Prostate gland (tissue), 2 donors: ENCODE measurements at regions not wholly inside any gene's neighbourhood (a gene's known extent, or its start where the extent isn't known, plus 50 kb on each side); places are given as distances from the start of the nearest gene placed in this dataset.

Experiments used
- DNase-seq: peaks from one replicate; pipeline ENCODE4 v3.0.0-alpha.2; 2019; ENCODE audit warnings: low spot score
- H3K27ac ChIP-seq, 2 donors: fragments of 200-600 bp; sonication (generic); 2 replicates each; pipeline ENCODE4 v1.5.1; 2017 to 2019
- H3K27me3 ChIP-seq: fragments of 200-600 bp; sonication (generic); replicated peaks from 2 replicates; pipeline ENCODE4 v1.5.1; 2019; ENCODE audit not compliant: insufficient read depth
- H3K36me3 ChIP-seq, 2 donors: fragments of 200-600 bp; sonication (generic); 1 replicate in 1 of 2; 2 replicates in 1 of 2; pipeline versions ENCODE4 v1.5.1 to v1.8.1; 2017 to 2019
- H3K4me1 ChIP-seq: fragments of 200-600 bp; sonication (generic); replicated peaks from 2 replicates; pipeline ENCODE4 v1.5.1; 2019
- H3K4me3 ChIP-seq, 2 donors: fragments of 200-600 bp; sonication (generic); 2 replicates each; pipeline ENCODE4 v1.5.1; 2017 to 2019
- H3K9me3 ChIP-seq: fragments of 200-600 bp; sonication (generic); 2 replicates; pipeline ENCODE4 v1.5.1; 2017
- POLR2A ChIP-seq: fragments of 450-650 bp; IDR thresholded peaks from one replicate; pipeline ENCODE4 v1.6.1; 2016; ENCODE audit warnings: antibody characterized with exemption, mild to moderate bottlenecking
- POLR2AphosphoS5 ChIP-seq: sonication (generic); formaldehyde crosslinking; IDR thresholded peaks from one replicate; pipeline ENCODE4 v1.6.1; 2017; ENCODE audit warnings: antibody characterized with exemption
- WGBS: methylation state at CpG from one replicate; pipeline ENCODE4 v1.1.5; 2018; 5-methylcytosine and 5-hydroxymethylcytosine counted together
- intact Hi-C: fragments of 100-400 bp; cut with DNase I; formaldehyde crosslinking; loops from one replicate; pipeline ENCODE4 v1.14.2; 2022
- TF ChIP-seq, protein P1 (sequence below), 4 experiments: fragments of 200-600 bp in 2 of 4; fragments of 450-650 bp in 2 of 4; sonication (generic) in 2 of 4; IDR thresholded peaks; 1 replicate in 3 of 4; 2 replicates in 1 of 4; pipeline ENCODE4 v1.5.1; 2016 to 2019; ENCODE audit warnings: antibody characterized with exemption in 4 of 4, mild to moderate bottlenecking in 2 of 4, moderate library complexity in 2 of 4

DNA sequence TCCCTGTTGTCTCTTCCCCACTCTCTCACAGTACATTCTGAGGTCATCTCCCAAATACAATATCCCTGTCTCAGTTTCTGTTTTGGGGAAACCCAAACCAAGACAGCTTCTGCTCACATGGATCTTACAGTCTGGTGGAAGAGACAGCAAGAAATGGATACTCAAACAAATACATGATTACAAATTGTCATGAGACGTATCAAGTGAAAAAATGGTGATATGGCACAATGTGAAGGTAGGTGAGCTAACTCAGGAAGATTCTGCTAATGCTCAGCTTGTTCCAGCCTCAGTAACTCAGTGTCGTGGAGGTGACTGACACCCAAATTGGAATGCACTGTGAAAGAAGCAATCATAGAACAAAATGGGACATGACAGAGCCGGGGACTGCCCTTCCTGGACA lies 68.3 kb downstream of the CHST1 start:
- intact Hi-C loops = no loop called here
- TF ChIP-seq POLR2A = no peak
- TF ChIP-seq, protein P1, sequence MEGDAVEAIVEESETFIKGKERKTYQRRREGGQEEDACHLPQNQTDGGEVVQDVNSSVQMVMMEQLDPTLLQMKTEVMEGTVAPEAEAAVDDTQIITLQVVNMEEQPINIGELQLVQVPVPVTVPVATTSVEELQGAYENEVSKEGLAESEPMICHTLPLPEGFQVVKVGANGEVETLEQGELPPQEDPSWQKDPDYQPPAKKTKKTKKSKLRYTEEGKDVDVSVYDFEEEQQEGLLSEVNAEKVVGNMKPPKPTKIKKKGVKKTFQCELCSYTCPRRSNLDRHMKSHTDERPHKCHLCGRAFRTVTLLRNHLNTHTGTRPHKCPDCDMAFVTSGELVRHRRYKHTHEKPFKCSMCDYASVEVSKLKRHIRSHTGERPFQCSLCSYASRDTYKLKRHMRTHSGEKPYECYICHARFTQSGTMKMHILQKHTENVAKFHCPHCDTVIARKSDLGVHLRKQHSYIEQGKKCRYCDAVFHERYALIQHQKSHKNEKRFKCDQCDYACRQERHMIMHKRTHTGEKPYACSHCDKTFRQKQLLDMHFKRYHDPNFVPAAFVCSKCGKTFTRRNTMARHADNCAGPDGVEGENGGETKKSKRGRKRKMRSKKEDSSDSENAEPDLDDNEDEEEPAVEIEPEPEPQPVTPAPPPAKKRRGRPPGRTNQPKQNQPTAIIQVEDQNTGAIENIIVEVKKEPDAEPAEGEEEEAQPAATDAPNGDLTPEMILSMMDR (IDR thresholded peaks at IDR 0.05) = no peak
- no peak for TF ChIP-seq POLR2AphosphoS5
- Histone ChIP-seq H3K4me1 (no peaks in the 10 kb centered on the region), H3K4me3 (no peak overlapping the region), H3K36me3 (no peaks in the 10 kb centered on the region), H3K27me3 (no peaks in the 10 kb centered on the region), H3K27ac (no peak overlapping the region), H3K9me3 (no peaks in the 10 kb centered on the region)
- 58% methylated on average over 3 of the region's 3 CpGs for WGBS
- no peak for DNase-seq

DNA sequence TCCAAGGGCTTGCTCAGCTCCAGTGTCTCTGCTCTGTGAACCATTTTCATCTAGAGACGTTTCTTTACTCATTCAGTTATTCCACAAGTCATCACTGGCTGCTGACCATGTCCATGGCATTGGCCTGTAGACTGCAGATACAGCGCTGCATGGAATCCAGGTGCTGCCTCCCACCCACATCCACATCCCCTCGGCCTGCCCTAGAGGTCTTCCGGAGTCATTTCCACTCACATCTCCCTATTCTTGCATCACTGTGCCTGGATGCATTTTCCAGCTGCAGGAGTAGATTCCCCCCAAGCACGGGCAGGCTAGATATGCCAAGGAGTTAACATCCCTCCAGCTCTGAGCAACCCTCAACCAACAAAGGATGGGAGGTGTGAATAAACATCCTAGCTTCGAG lies 68.9 kb downstream of the CHST1 start:
- no peak overlapping the region for H3K4me3 ChIP-seq
- no peak overlapping the region for H3K27ac ChIP-seq
- H3K27me3 ChIP-seq = no peaks in the 10 kb centered on the region
- H3K4me1 ChIP-seq = no peaks in the 10 kb centered on the region
- no peaks in the 10 kb centered on the region for H3K9me3 ChIP-seq
- no peak for DNase-seq
- 79% methylated on average over 6 of the region's 6 CpGs for WGBS
- no peaks in the 10 kb centered on the region for H3K36me3 ChIP-seq
- intact Hi-C loops = no loop called here
- TF ChIP-seq POLR2AphosphoS5 = no peak
- no peak for TF ChIP-seq POLR2A
- TF ChIP-seq, protein P1 (IDR thresholded peaks at IDR 0.05) = no peak

DNA sequence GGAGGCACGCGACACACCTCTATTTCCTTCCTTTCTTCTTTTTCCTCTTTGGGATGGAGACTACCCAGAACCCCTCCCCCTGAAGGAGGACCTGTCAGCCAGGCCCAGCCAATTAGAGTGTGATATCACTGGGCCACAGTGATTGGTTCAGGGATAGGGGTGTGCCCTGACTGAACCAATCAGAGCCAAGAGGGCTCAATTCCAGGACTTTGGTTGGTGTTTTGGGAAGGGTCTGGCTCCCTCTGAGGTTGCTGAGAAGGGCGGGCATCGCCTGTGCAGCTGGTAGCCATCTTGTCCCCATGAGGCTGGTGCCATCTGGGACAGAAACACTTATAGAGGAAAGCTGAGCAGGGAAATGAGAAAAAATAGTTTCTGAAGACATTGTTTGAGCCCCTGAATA lies 71.4 kb downstream of the CHST1 start:
- DNase-seq = no peak
- Histone ChIP-seq H3K27me3 (no peaks in the 10 kb centered on the region), H3K36me3 (no peaks in the 10 kb centered on the region), H3K4me3 (no peak overlapping the region), H3K27ac (no peak overlapping the region), H3K9me3 (no peaks in the 10 kb centered on the region), H3K4me1 (no peaks in the 10 kb centered on the region)
- TF ChIP-seq POLR2A = no peak
- TF ChIP-seq, protein P1 (IDR thresholded peaks at IDR 0.05) = no peak
- no peak for TF ChIP-seq POLR2AphosphoS5
- WGBS = 90% methylated on average over 4 of the region's 4 CpGs
- intact Hi-C loops = no loop called here

GRCh38 chr11:45592636-45593035 lies 72.8 kb downstream of the CHST1 start:
- no peak overlapping the region for H3K27ac ChIP-seq
- no peaks in the 10 kb centered on the region for H3K4me1 ChIP-seq
- no peak for DNase-seq
- H3K9me3 ChIP-seq = no peaks in the 10 kb centered on the region
- no peaks in the 10 kb centered on the region for H3K36me3 ChIP-seq
- no peaks in the 10 kb centered on the region for H3K27me3 ChIP-seq
- 50% methylated on average over 6 of the region's 6 CpGs for WGBS
- no peak overlapping the region for H3K4me3 ChIP-seq
- no peak for TF ChIP-seq POLR2AphosphoS5
- no peak for TF ChIP-seq POLR2A
- TF ChIP-seq, protein P1 (IDR thresholded peaks at IDR 0.05) = no peak
- intact Hi-C loops = no loop called here

DNA sequence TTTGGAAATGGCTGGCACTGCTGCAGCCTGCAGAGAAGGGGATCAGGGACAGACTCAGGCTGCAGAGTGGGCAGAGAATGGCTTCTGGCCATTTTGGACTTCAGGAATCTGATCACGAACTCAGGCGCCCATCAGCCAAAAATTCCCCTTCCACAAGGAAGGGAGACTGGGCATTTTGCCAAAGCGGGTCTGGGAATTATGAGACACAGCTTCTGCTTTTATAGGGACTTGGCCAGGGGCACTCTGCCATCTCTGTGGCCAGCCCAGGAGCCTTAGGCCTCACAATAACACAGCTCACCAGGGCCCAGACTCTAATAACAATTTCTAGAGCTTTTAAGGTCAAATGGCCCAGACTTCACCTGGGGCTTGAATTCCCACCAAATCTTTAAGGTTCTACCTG lies 74.7 kb downstream of the CHST1 start:
- no peak overlapping the region for H3K27ac ChIP-seq
- H3K9me3 ChIP-seq = no peaks in the 10 kb centered on the region
- no peak for DNase-seq
- 29% methylated on average over 3 of the region's 3 CpGs for WGBS
- no peak overlapping the region for H3K4me3 ChIP-seq
- H3K27me3 ChIP-seq = no peaks in the 10 kb centered on the region
- intact Hi-C loops = no loop called here
- no peak for TF ChIP-seq POLR2AphosphoS5
- TF ChIP-seq, protein P1 (IDR thresholded peaks at IDR 0.05) = no peak
- TF ChIP-seq POLR2A = no peak
- no peaks in the 10 kb centered on the region for H3K36me3 ChIP-seq
- H3K4me1 ChIP-seq = no peaks in the 10 kb centered on the region
